ENCODE measurements at regions not wholly inside any gene's neighbourhood (a gene's known extent, or its start where the extent isn't known, plus 50 kb on each side); places are given as distances from the start of the nearest gene placed in this dataset.

GRCh38 chr22:27080863-27081262 is 423.5 kb downstream of the MIAT start:
- no peaks in the 10 kb centered on the region for H3K9me3 ChIP-seq
- H3K27ac ChIP-seq = no peak overlapping the region
- intact Hi-C loops (cut with DNase I) = no loop called here
- H3K4me3 ChIP-seq = no peak overlapping the region
- DNase-seq = no peak
- no peaks in the 10 kb centered on the region for H3K36me3 ChIP-seq
- no peak for TF ChIP-seq EP300 (IDR thresholded peaks at IDR 0.05)
- TF ChIP-seq POLR2A (IDR thresholded peaks at IDR 0.05) = no peak
- TF ChIP-seq, protein P1, sequence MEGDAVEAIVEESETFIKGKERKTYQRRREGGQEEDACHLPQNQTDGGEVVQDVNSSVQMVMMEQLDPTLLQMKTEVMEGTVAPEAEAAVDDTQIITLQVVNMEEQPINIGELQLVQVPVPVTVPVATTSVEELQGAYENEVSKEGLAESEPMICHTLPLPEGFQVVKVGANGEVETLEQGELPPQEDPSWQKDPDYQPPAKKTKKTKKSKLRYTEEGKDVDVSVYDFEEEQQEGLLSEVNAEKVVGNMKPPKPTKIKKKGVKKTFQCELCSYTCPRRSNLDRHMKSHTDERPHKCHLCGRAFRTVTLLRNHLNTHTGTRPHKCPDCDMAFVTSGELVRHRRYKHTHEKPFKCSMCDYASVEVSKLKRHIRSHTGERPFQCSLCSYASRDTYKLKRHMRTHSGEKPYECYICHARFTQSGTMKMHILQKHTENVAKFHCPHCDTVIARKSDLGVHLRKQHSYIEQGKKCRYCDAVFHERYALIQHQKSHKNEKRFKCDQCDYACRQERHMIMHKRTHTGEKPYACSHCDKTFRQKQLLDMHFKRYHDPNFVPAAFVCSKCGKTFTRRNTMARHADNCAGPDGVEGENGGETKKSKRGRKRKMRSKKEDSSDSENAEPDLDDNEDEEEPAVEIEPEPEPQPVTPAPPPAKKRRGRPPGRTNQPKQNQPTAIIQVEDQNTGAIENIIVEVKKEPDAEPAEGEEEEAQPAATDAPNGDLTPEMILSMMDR (IDR thresholded peaks at IDR 0.05) = no peak
- 48 to 63% (median 57%) methylated on average over 2 of the region's 2 CpGs for WGBS, 3 donors
- no peaks in the 10 kb centered on the region for H3K4me1 ChIP-seq (ENCODE audit: insufficient read depth)
- H3K27me3 ChIP-seq = no peaks in the 10 kb centered on the region

DNA sequence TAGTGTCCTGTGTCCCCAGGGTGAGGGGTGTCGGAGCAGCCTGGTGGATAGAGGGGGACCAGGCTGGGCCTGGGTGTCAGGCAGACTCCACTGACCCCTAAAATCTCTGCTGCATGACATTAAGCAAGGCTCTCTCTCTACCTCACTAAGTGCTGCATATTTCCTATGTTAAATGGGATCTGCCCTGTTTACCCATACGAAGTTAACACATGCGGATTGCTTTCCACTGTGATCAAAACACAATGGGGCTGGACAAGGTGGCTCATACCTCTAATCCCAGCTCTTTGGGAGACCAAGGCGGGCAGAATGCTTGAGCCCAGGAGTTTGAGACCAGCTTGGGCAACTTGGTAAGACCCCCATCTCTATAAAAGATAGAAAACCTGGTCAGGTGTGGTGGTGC is 426.2 kb downstream of the MIAT start:
- no peak for DNase-seq
- TF ChIP-seq EP300 (IDR thresholded peaks at IDR 0.05) = no peak
- TF ChIP-seq, protein P1 (IDR thresholded peaks at IDR 0.05) = no peak
- TF ChIP-seq POLR2A (IDR thresholded peaks at IDR 0.05) = no peak
- Histone ChIP-seq H3K9me3 (no peaks in the 10 kb centered on the region), H3K36me3 (no peaks in the 10 kb centered on the region), H3K4me1 (ENCODE audit: insufficient read depth) (no peaks in the 10 kb centered on the region), H3K27ac (no peak overlapping the region), H3K27me3 (no peaks in the 10 kb centered on the region), H3K4me3 (no peak overlapping the region)
- intact Hi-C loops (cut with DNase I) = no loop called here
- 88 to 97% (median 90%) methylated on average over 4 of the region's 4 CpGs for WGBS, 3 donors

DNA sequence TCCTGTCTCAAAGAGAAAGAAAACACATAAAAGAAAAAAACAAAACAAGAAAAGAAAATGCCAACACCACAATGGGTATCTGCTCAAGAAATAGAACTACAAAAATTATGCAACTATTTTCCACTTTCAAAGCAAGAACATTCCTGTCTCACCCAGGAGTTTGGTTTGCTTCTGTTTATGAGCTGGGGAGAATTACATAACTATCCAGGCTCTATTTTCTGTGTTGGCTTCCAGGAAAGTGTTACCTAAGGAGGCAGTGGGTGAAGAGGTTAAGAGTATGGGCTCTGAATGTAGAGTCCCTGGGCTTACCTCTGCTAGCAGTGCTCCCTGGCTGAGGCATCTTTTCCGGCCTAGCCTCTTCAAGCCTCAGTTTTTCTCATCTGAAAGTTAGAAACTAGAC is 426.7 kb downstream of the MIAT start:
- intact Hi-C loops (cut with DNase I) = no loop called here
- H3K36me3 ChIP-seq = no peaks in the 10 kb centered on the region
- no peaks in the 10 kb centered on the region for H3K9me3 ChIP-seq
- TF ChIP-seq, protein P1 (IDR thresholded peaks at IDR 0.05) = no peak
- TF ChIP-seq EP300 (IDR thresholded peaks at IDR 0.05) (no peak), POLR2A (IDR thresholded peaks at IDR 0.05) (no peak)
- no peaks in the 10 kb centered on the region for H3K4me1 ChIP-seq (ENCODE audit: insufficient read depth)
- WGBS, 3 donors = 88 to 96% (median 91%) methylated on average over 1 of the region's 1 CpG
- H3K4me3 ChIP-seq = no peak overlapping the region
- H3K27me3 ChIP-seq = no peaks in the 10 kb centered on the region
- DNase-seq = no peak
- H3K27ac ChIP-seq = no peak overlapping the region

DNA sequence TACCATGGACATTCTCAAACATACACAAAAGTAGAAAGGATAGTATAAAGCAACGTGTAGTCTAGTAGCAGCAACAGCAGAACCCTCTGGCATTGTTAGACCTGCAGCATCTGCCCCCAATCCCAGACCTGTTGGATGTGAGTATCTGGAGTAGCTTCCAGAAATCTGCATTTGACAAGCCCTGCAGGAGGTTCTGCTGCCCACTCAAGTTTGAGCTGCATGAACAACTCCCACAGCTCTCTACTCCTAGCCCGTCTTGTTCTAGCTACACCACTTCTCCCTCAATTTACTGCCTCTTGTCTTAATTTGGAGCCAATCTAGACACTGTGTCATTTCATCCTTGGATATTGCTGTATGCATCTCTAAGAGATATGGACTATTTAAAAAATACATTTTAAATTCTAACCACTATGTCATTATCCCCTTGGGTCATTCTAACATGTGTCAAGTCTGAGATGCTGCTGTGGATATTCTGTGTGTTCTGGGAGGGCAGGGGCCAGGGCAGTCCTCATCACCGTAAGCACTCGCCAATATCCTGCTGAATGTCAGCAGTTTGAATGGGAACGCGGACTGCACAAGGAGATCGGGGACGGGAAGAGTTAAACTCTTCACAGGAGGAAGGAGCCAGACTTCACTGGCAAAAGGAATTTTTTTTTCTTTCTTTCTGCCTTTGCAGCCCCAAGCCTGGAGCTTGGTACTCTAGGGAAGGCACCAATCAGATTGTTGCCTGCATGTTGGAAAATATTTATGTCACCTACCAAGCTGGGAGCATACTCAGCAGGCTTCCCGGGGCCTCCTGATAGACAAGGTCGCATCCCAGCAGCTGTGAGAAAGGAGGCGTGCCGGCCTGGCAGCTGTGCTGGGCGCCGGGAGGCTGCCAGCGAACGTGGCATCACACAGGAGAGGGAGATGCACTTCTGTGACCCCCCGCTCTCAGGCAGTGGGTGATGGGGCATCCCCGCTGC is 429.0 kb downstream of the MIAT start:
- no peak overlapping the region for H3K4me3 ChIP-seq
- 30 to 36% (median 30%) methylated on average over 18 of the region's 18 CpGs for whole genome bisulfite sequencing, 3 donors
- intact Hi-C loops (cut with DNase I) = no loop called here

More for the DNA sequence above, 429.0 kb downstream of the MIAT start:
- Histone ChIP-seq H3K9me3 (no peaks in the 10 kb centered on the region), H3K27me3 (no peaks in the 10 kb centered on the region), H3K36me3 (no peaks in the 10 kb centered on the region), H3K27ac (no peak overlapping the region), H3K4me1 (ENCODE audit: insufficient read depth) (peaks cover 2% of the 10 kb centered on the region)
- no peak for DNase-seq
- no peak for TF ChIP-seq POLR2A (IDR thresholded peaks at IDR 0.05)
- TF ChIP-seq, protein P1 (IDR thresholded peaks at IDR 0.05) = no peak
- no peak for TF ChIP-seq EP300 (IDR thresholded peaks at IDR 0.05)
